ENCODE measurements at regions not wholly inside any gene's neighbourhood (a gene's known extent, or its start where the extent isn't known, plus 50 kb on each side); places are given as distances from the start of the nearest gene placed in this dataset.

- Histone ChIP-seq H2BK20ac (ENCODE audit: low read depth, low read length) (no peak overlapping the region), H2AK5ac (ENCODE audit: low read depth, low read length) (no peak overlapping the region), H3K14ac (replicated peaks; ENCODE audit: low read depth, low read length) (no peak overlapping the region), H4K5ac (ENCODE audit: low read depth, low read length) (0 out of 2 replicates have a peak overlapping the region, but pooled peaks have one; percentile 40), H4K8ac (ENCODE audit: low read depth in 2 of 2, low read length in 2 of 2) (no peak overlapping the region), H3K4me1 (ENCODE audit: control insufficient read depth, insufficient read depth, low read length) (no peaks in the 10 kb centered on the region), H2BK120ac (ENCODE audit: low read depth, low read length) (no peak overlapping the region), H3K23ac (ENCODE audit: low read depth, low read length) (no peak overlapping the region), H2AK9ac (replicated peaks; ENCODE audit: low read depth, low read length, poor library complexity) (no peak overlapping the region), H2AFZ (replicated peaks; ENCODE audit: low read length, poor library complexity) (no peak overlapping the region), H3K9ac (ENCODE audit: low read depth, low read length) (no peak overlapping the region), H3K36me3 (ENCODE audit: control insufficient read depth, insufficient read depth, low read length) (no peaks in the 10 kb centered on the region), H4K91ac (ENCODE audit: insufficient read depth, low read depth, low read length) (no peak overlapping the region), H3K4me2 (ENCODE audit: low read depth, low read length) (no peak overlapping the region), H3K56ac (ENCODE audit: extremely low read depth, insufficient read depth, low read length) (no peak overlapping the region), H2BK5ac (ENCODE audit: low read depth, low read length, poor library complexity, severe bottlenecking) (no peak overlapping the region), H3K27me3 (ENCODE audit: control insufficient read depth, insufficient read depth, low read length) (no peaks in the 10 kb centered on the region), H3K18ac (ENCODE audit: low read depth, low read length) (peak overlapping the region; percentile 27; the same call in 1 of the 2 replicates), H3K4ac (ENCODE audit: low read depth, low read length) (no peak overlapping the region), H4K20me1 (ENCODE audit: insufficient read depth, low read length) (no peaks in the 10 kb centered on the region), H3K79me1 (ENCODE audit: low read depth in 1 of 2, low read length in 2 of 2) (no peaks in the 10 kb centered on the region), H3K9me1 (ENCODE audit: insufficient read depth, low read length) (no peaks in the 10 kb centered on the region), H3K9me3 (ENCODE audit: control insufficient read depth, insufficient read depth, low read length) (peaks cover 5% of the 10 kb centered on the region), H3K27ac (ENCODE audit: insufficient read depth, low read length) (no peak overlapping the region), H2BK15ac (ENCODE audit: low read depth, low read length) (no peak overlapping the region), H3K4me3 (ENCODE audit: insufficient read depth, low read depth, low read length) (no peak overlapping the region)
- TF ChIP-seq NFE2L2 (IDR thresholded peaks at IDR 0.05; ENCODE audit: low read depth, low read length), result no peak
- TF ChIP-seq RAD21 (IDR thresholded peaks at IDR 0.05; ENCODE audit: low read length), result no peak
- TF ChIP-seq CTCF (conservative IDR thresholded peaks at IDR 0.05; ENCODE audit: low read depth, low read length), result no peak
- 0% methylated on average over 1 of the region's 6 CpGs; no CpG with 5 or more reads in 1 of the 2 experiments for WGBS, 2 experiments (ENCODE audit: extremely low coverage in 2 of 2, insufficient read length in 1 of 2)
- peak; percentile 13 for DNase-seq
- ChIA-PET POLR2A (ENCODE audit: unreplicated experiment) (no interaction called here), CTCF (no interaction called here)
- intact Hi-C loops (cut with micrococcal nuclease) (no loop called here), in situ Hi-C loops (cut with MboI; ENCODE audit: low sequenced_read_pairs) (no loop called here), dilution Hi-C loops (cut with HindIII; ENCODE audit: low sequenced_read_pairs, unreplicated experiment) (no loop called here)
- no TSS peak for BruUV-seq (replicated peaks)
- ATAC-seq (ENCODE audit: low read depth), result no peak
Measured at GRCh38 chr1:191984856-191985255, 173.4 kb upstream of the RGS18 start.

Data from IMR-90 (cell line).